H9 (cell line): ENCODE measurements at regions not wholly inside any gene's neighbourhood (a gene's known extent, or its start where the extent isn't known, plus 50 kb on each side); places are given as distances from the start of the nearest gene placed in this dataset.

ENCODE experiments used
- DNase-seq: peaks from one replicate; pipeline ENCODE4 v3.0.0-alpha.2; 2017
- H2AFZ ChIP-seq: one replicate; pipeline ENCODE4 v1.6.1; 2013; ENCODE audit warnings: mild to moderate bottlenecking, low read length, control low read depth, moderate library complexity
- H2AK5ac ChIP-seq: 2 replicates; pipeline ENCODE4 v1.6.1; 2013; ENCODE audit warnings: low read length, control low read depth, mixed read lengths; ENCODE audit not compliant: insufficient read length
- H2BK120ac ChIP-seq: one replicate; pipeline ENCODE4 v1.6.1; 2013; ENCODE audit warnings: low read depth, mild to moderate bottlenecking, low read length, control low read depth, inconsistent platforms; ENCODE audit not compliant: poor library complexity, severe bottlenecking
- H2BK12ac ChIP-seq: 2 replicates; pipeline ENCODE4 v1.6.1; 2013; ENCODE audit warnings: low read length, control low read depth, mixed read lengths, low read depth; ENCODE audit not compliant: insufficient read length
- H2BK15ac ChIP-seq: 2 replicates; pipeline ENCODE4 v1.6.1; 2013; ENCODE audit warnings: low read depth, low read length, control low read depth
- H2BK20ac ChIP-seq: one replicate; pipeline ENCODE4 v1.6.1; 2013; ENCODE audit warnings: low read depth, mild to moderate bottlenecking, low read length, control low read depth, inconsistent platforms; ENCODE audit not compliant: poor library complexity, severe bottlenecking
- H2BK5ac ChIP-seq: 2 replicates; pipeline ENCODE4 v1.6.1; 2013; ENCODE audit warnings: low read length, control low read depth, mixed read lengths; ENCODE audit not compliant: insufficient read length
- H3K14ac ChIP-seq: 2 replicates; pipeline ENCODE4 v1.6.1; 2013; ENCODE audit warnings: low read length, control low read depth; ENCODE audit not compliant: insufficient read depth
- H3K18ac ChIP-seq: 2 replicates; pipeline ENCODE4 v1.6.1; 2013; ENCODE audit warnings: low read depth, mild to moderate bottlenecking, mixed read lengths, low read length, control low read depth; ENCODE audit not compliant: insufficient read length
- H3K23ac ChIP-seq: 2 replicates; pipeline ENCODE4 v1.6.1; 2013; ENCODE audit warnings: low read length, control low read depth, mixed read lengths, low read depth; ENCODE audit not compliant: insufficient read length
- H3K23me2 ChIP-seq: 2 replicates; pipeline ENCODE4 v1.6.1; 2013; ENCODE audit warnings: low read depth, mild to moderate bottlenecking, mixed read lengths, low read length, control low read depth; ENCODE audit not compliant: insufficient read length, poor library complexity, severe bottlenecking
- H3K27ac ChIP-seq: 2 replicates; pipeline ENCODE4 v1.5.1; 2013; ENCODE audit warnings: low read length, control low read depth, mixed read lengths, low read depth; ENCODE audit not compliant: insufficient read length
- H3K27me3 ChIP-seq: 2 replicates; pipeline ENCODE4 v1.6.1; 2013; ENCODE audit warnings: low read length, control low read depth, inconsistent platforms; ENCODE audit not compliant: insufficient read depth
- H3K4ac ChIP-seq: 2 replicates; pipeline ENCODE4 v1.6.1; 2013; ENCODE audit warnings: low read depth, mild to moderate bottlenecking, control low read depth, inconsistent platforms, low read length, moderate library complexity
- H3K4me1 ChIP-seq: 2 replicates; pipeline ENCODE4 v1.6.1; 2013; ENCODE audit warnings: low read length, control low read depth, inconsistent platforms; ENCODE audit not compliant: insufficient read depth
- H3K4me2 ChIP-seq: 2 replicates; pipeline ENCODE4 v1.6.1; 2013; ENCODE audit warnings: low read length, control low read depth, mixed read lengths; ENCODE audit not compliant: insufficient read length, insufficient read depth
- H3K56ac ChIP-seq: 2 replicates; pipeline ENCODE4 v1.6.1; 2013; ENCODE audit warnings: low read depth, mild to moderate bottlenecking, mixed read lengths, low read length, control low read depth; ENCODE audit not compliant: insufficient read length
- H3K79me1 ChIP-seq: 2 replicates; pipeline ENCODE4 v1.6.1; 2013; ENCODE audit warnings: low read depth, mild to moderate bottlenecking, moderate library complexity, low read length, control low read depth, inconsistent platforms; ENCODE audit not compliant: insufficient read depth, poor library complexity, severe bottlenecking
- H3K79me2 ChIP-seq: 2 replicates; pipeline ENCODE4 v1.6.1; 2013; ENCODE audit warnings: low read length, control low read depth, inconsistent platforms; ENCODE audit not compliant: insufficient read depth
- H3K9ac ChIP-seq: 2 replicates; pipeline ENCODE4 v1.6.1; 2013; ENCODE audit warnings: low read length, control low read depth, mixed read lengths; ENCODE audit not compliant: insufficient read length; ENCODE audit errors: extremely low read depth
- H3K9me3 ChIP-seq: one replicate; pipeline ENCODE4 v1.6.1; 2013; ENCODE audit warnings: low read depth, low read length, inconsistent platforms; ENCODE audit not compliant: control insufficient read depth
- H3T11ph ChIP-seq: one replicate; pipeline ENCODE4 v1.6.1; 2013; ENCODE audit warnings: mild to moderate bottlenecking, low read length, control low read depth, inconsistent platforms
- H4K20me1 ChIP-seq: one replicate; pipeline ENCODE4 v1.6.1; 2013; ENCODE audit not compliant: control insufficient read depth, insufficient read length, insufficient read depth
- H4K5ac ChIP-seq: 2 replicates; pipeline ENCODE4 v1.6.1; 2013; ENCODE audit warnings: low read depth, mild to moderate bottlenecking, mixed read lengths, low read length, control low read depth; ENCODE audit not compliant: insufficient read length
- H4K8ac ChIP-seq: replicated peaks from 2 replicates; pipeline ENCODE4 v1.6.1; 2013; ENCODE audit warnings: low read length, control low read depth, mixed read lengths, low read depth; ENCODE audit not compliant: insufficient read length
- H4K91ac ChIP-seq: 2 replicates; pipeline ENCODE4 v1.6.1; 2013; ENCODE audit warnings: low read depth, mild to moderate bottlenecking, moderate library complexity, mixed read lengths, low read length, control low read depth; ENCODE audit not compliant: insufficient read length
- H3K27ac Mint-ChIP-seq, 3 experiments: 2 replicates in 2 of 3; 3 replicates in 1 of 3; pipeline ENCODE4 v1.8.0; 2020 to 2021; ENCODE audit warnings: mixed read lengths in 3 of 3, mild to moderate bottlenecking in 1 of 3, moderate library complexity in 1 of 3
- H3K27me3 Mint-ChIP-seq: 2 replicates; pipeline ENCODE4 v1.8.0; 2021; ENCODE audit warnings: low read depth, mild to moderate bottlenecking, moderate library complexity, mixed read lengths
- H3K36me3 Mint-ChIP-seq, 3 experiments: 2 replicates in 2 of 3; 3 replicates in 1 of 3; pipeline ENCODE4 v1.8.0; 2020 to 2021; ENCODE audit warnings: low read depth in 3 of 3, mixed read lengths in 3 of 3; ENCODE audit not compliant: insufficient read depth in 1 of 3
- H3K4me1 Mint-ChIP-seq, 2 experiments: 2 replicates each; pipeline ENCODE4 v1.8.0; 2020; ENCODE audit warnings: mixed read lengths in 2 of 2
- H3K4me3 Mint-ChIP-seq, 2 experiments: 2 replicates in 1 of 2; 3 replicates in 1 of 2; pipeline ENCODE4 v1.8.0; 2020 to 2021; ENCODE audit warnings: mild to moderate bottlenecking in 2 of 2, mixed read lengths in 2 of 2, moderate library complexity in 1 of 2
- H3K9me3 Mint-ChIP-seq, 2 experiments: 2 replicates in 1 of 2; 3 replicates in 1 of 2; pipeline ENCODE4 v1.8.0; 2020; ENCODE audit warnings: mild to moderate bottlenecking in 2 of 2, mixed read lengths in 2 of 2, moderate library complexity in 1 of 2
- CTCF ChIP-seq: fragments of 200-600 bp; sonication (generic); conservative IDR thresholded peaks from 3 replicates; pipeline ENCODE4 v1.8.0; 2021; ENCODE audit warnings: antibody characterized with exemption, mild to moderate bottlenecking
- WGBS: extraction: QIAGEN DNeasy Blood & Tissue Kit; methylation state at CpG from one replicate; pipeline ENCODE4 v1.1.7; 2013; ENCODE audit warnings: missing lambda C conversion rate, low lambda C conversion rate, mixed read lengths; ENCODE audit not compliant: insufficient read length; ENCODE audit errors: extremely low coverage; 5-methylcytosine and 5-hydroxymethylcytosine counted together

- no peak overlapping the region for H3K9ac ChIP-seq
- no peak overlapping the region for H3K14ac ChIP-seq
- no peak overlapping the region for H2AFZ ChIP-seq
- no peaks in the 10 kb centered on the region for H3K79me1 ChIP-seq
- H2BK5ac ChIP-seq = no peak overlapping the region
- H3K36me3 Mint-ChIP-seq = no peaks in the 10 kb centered on the region
- no peak overlapping the region for H3T11ph ChIP-seq
- DNase-seq = no peak
- H2BK20ac ChIP-seq = no peak overlapping the region
- no peaks in the 10 kb centered on the region for H3K4me1 Mint-ChIP-seq
- H3K27ac ChIP-seq = no peak overlapping the region
- no peaks in the 10 kb centered on the region for H3K9me3 ChIP-seq
- no peaks in the 10 kb centered on the region for H3K27me3 ChIP-seq
- H3K4me1 ChIP-seq = no peaks in the 10 kb centered on the region; the same call in 1 of the 2 replicates
- no peaks in the 10 kb centered on the region for H3K9me3 Mint-ChIP-seq
- H4K8ac ChIP-seq = no peak overlapping the region
- no peak overlapping the region for H3K27ac Mint-ChIP-seq
- no peaks in the 10 kb centered on the region for H4K20me1 ChIP-seq
- H4K5ac ChIP-seq = no peak overlapping the region
- WGBS = no CpG with 5 or more reads among the region's 1 CpG
- no peak overlapping the region for H2BK120ac ChIP-seq
- no peak overlapping the region for H3K56ac ChIP-seq
- H2AK5ac ChIP-seq = no peak overlapping the region
- no peak for TF ChIP-seq CTCF
- H3K23ac ChIP-seq = no peak overlapping the region
- H4K91ac ChIP-seq = no peak overlapping the region
- no peak overlapping the region for H3K4me3 Mint-ChIP-seq
- H3K23me2 ChIP-seq = no peaks in the 10 kb centered on the region
- no peak overlapping the region for H2BK12ac ChIP-seq
- no peak overlapping the region for H3K4me2 ChIP-seq
- H3K4ac ChIP-seq = no peak overlapping the region
- H3K27me3 Mint-ChIP-seq = no peaks in the 10 kb centered on the region
- H3K79me2 ChIP-seq = no peaks in the 10 kb centered on the region
- H3K18ac ChIP-seq = no peak overlapping the region
- H2BK15ac ChIP-seq = no peak overlapping the region
These were observed 67.9 kb upstream of the PIK3C3 start for GRCh38 chr18:41887100-41887499.
